IPS-15b (cell line): ENCODE measurements at regions not wholly inside any gene's neighbourhood (a gene's known extent, or its start where the extent isn't known, plus 50 kb on each side); places are given as distances from the start of the nearest gene placed in this dataset.

Experiments used
- H3K27me3 ChIP-seq: one replicate; pipeline ENCODE4 v1.6.1; 2013; ENCODE audit warnings: low read length; ENCODE audit not compliant: control insufficient read depth, insufficient read depth
- H3K36me3 ChIP-seq: one replicate; pipeline ENCODE4 v1.6.1; 2013; ENCODE audit warnings: low read length; ENCODE audit not compliant: control insufficient read depth, insufficient read depth
- H3K4me1 ChIP-seq: one replicate; pipeline ENCODE4 v1.6.1; 2013; ENCODE audit warnings: mild to moderate bottlenecking, low read length; ENCODE audit not compliant: control insufficient read depth, insufficient read depth
- H3K4me3 ChIP-seq: one replicate; pipeline ENCODE4 v1.5.1; 2013; ENCODE audit warnings: low read depth, low read length
- H3K9ac ChIP-seq: one replicate; pipeline ENCODE4 v1.6.1; 2013; ENCODE audit warnings: low read depth, mild to moderate bottlenecking, low read length
- H3K9me3 ChIP-seq: one replicate; pipeline ENCODE4 v1.6.1; 2013; ENCODE audit warnings: mild to moderate bottlenecking, low read length; ENCODE audit not compliant: control insufficient read depth, insufficient read depth

DNA sequence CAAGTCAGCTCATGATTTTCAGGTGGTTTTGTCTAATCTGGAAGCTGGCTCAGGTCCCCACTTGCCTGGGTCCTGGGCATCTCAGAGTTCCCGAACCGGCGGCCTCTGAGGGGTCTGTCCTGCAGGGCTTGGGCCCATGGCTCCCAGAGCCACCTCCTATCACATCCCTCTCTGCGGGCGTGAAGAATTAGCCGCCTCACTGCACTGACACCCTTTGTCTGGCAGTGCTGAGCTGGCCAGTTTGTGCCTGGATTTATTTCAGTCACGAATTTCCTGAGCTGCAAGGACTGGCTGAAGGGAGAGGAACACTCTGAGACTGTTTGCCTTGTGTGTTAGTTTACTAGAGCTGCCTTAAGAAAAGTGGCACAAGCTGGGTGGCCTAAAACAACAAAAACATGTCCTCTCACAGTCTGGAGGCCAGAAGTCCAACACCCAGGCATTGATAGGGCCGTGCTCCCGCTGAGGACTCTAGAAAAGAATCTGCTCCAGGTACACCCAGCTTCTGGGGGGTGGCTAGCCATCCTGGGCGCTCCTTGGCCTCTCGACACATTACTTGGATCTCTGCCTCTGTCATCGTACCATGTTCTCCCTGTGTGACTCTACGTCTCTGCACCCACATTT, 217.5 kb upstream of the DYNLRB2 start:
- H3K36me3 ChIP-seq = no peaks in the 10 kb centered on the region
- H3K27me3 ChIP-seq = no peaks in the 10 kb centered on the region
- H3K4me1 ChIP-seq = no peaks in the 10 kb centered on the region
- no peak overlapping the region for H3K9ac ChIP-seq
- no peak overlapping the region for H3K4me3 ChIP-seq
- H3K9me3 ChIP-seq = no peaks in the 10 kb centered on the region

GRCh38 chr16:80319181-80319580, 221.6 kb upstream of the DYNLRB2 start:
- no peak overlapping the region for H3K9ac ChIP-seq
- H3K27me3 ChIP-seq = no peaks in the 10 kb centered on the region
- H3K36me3 ChIP-seq = no peaks in the 10 kb centered on the region
- no peaks in the 10 kb centered on the region for H3K9me3 ChIP-seq
- no peak overlapping the region for H3K4me3 ChIP-seq
- no peaks in the 10 kb centered on the region for H3K4me1 ChIP-seq

DNA sequence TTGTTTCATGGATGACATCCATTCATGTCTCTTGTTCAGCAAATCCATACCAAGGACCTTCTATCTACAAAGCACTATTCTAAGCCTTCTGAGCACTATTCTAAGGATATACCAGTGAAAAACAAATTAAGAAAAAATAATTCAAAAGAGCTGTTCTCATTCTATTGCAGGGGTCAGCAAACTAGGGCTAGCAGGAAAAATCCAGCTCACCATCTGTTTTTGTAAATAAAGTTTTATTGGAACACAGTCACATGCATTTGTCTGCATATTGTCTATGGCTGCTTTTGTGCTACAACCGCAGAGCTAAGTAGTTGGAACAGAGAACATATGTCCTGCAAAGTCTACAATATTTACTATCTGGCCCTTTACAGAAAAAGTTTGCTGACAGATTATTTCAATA, 222.7 kb upstream of the DYNLRB2 start:
- Histone ChIP-seq H3K9me3 (no peaks in the 10 kb centered on the region), H3K9ac (no peak overlapping the region), H3K36me3 (no peaks in the 10 kb centered on the region)

DNA sequence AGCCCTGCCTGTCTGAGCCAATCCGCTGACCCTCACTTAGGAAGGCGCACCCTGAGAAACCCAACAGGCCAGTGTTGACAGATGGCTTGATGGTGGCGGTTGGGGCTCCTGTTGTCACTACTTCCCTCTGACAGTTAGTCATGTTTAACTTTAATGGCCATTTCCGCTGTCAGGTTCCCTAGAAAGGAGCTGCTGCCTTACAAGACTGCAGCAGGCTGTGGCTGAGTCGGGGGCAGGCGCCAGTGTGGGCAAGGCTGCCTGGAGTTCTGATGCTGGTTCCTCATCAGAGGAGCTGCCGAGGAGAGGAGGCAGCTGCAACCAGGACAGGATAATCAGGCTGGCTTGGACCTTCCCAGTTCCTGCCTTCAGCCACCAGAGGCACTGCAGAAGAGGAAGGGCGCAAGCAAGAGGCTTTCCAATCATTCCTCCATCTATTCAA, 223.2 kb upstream of the DYNLRB2 start:
- Histone ChIP-seq H3K4me3 (no peak overlapping the region), H3K9ac (no peak overlapping the region), H3K9me3 (no peaks in the 10 kb centered on the region), H3K27me3 (no peaks in the 10 kb centered on the region), H3K36me3 (no peaks in the 10 kb centered on the region), H3K4me1 (no peaks in the 10 kb centered on the region)

More for the DNA sequence above, 222.7 kb upstream of the DYNLRB2 start:
- H3K4me3 ChIP-seq = no peak overlapping the region
- H3K4me1 ChIP-seq = no peaks in the 10 kb centered on the region
- no peaks in the 10 kb centered on the region for H3K27me3 ChIP-seq

DNA sequence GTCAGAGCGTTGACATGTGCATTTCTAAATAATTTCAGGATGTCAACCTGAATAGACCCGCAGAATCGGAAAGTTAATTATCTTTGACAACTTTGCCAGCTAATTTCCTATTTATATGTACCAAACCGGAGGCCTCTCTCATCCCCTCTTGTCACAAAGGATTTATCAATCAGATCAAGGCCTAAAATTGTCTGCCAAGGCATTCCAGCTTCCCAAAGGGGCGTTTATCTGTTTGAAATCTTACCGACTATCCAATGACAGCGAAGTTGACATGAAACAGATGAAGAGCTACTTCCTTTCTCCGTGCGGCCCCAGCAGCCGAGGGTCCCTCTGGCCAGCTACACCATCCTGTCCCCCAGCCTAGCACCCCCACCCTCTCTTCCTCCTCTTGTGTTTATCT, 223.7 kb upstream of the DYNLRB2 start:
- no peaks in the 10 kb centered on the region for H3K27me3 ChIP-seq
- H3K9ac ChIP-seq = no peak overlapping the region
- H3K4me3 ChIP-seq = no peak overlapping the region
- H3K9me3 ChIP-seq = no peaks in the 10 kb centered on the region
- H3K4me1 ChIP-seq = no peaks in the 10 kb centered on the region
- no peaks in the 10 kb centered on the region for H3K36me3 ChIP-seq

GRCh38 chr16:80314042-80314441, 226.8 kb upstream of the DYNLRB2 start:
- Histone ChIP-seq H3K4me3 (no peak overlapping the region), H3K9ac (no peak overlapping the region), H3K4me1 (no peaks in the 10 kb centered on the region), H3K27me3 (no peaks in the 10 kb centered on the region), H3K9me3 (no peaks in the 10 kb centered on the region), H3K36me3 (peaks cover 2% of the 10 kb centered on the region)

GRCh38 chr16:80309178-80309577, 231.6 kb upstream of the DYNLRB2 start:
- Histone ChIP-seq H3K4me1 (peaks cover 8% of the 10 kb centered on the region), H3K9me3 (no peaks in the 10 kb centered on the region), H3K27me3 (no peaks in the 10 kb centered on the region), H3K4me3 (no peak overlapping the region), H3K9ac (no peak overlapping the region), H3K36me3 (peaks cover 2% of the 10 kb centered on the region)

DNA sequence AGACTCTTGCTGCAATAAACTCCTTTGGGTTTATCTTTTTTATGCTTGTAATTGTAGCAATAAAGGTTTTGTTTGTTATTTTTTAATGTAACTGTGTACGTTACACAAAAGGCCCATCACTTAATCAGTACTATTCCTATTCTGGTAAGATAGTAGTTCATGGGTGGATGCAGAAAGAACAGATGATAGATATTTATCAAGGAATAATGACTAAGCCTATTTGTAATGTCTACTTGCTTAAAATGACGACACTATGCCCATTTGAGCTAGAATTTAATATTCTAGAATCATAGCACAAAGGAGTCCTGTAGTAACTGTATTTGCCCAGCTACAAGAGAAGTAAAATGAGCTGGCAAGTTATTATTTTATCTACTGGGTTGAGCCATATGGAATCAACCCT, 235.4 kb upstream of the DYNLRB2 start:
- Histone ChIP-seq H3K9me3 (no peaks in the 10 kb centered on the region), H3K4me1 (peaks cover 8% of the 10 kb centered on the region), H3K9ac (no peak overlapping the region), H3K4me3 (no peak overlapping the region), H3K27me3 (no peaks in the 10 kb centered on the region), H3K36me3 (no peaks in the 10 kb centered on the region)

GRCh38 chr16:80303691-80304090, 237.1 kb upstream of the DYNLRB2 start:
- no peak overlapping the region for H3K4me3 ChIP-seq

DNA sequence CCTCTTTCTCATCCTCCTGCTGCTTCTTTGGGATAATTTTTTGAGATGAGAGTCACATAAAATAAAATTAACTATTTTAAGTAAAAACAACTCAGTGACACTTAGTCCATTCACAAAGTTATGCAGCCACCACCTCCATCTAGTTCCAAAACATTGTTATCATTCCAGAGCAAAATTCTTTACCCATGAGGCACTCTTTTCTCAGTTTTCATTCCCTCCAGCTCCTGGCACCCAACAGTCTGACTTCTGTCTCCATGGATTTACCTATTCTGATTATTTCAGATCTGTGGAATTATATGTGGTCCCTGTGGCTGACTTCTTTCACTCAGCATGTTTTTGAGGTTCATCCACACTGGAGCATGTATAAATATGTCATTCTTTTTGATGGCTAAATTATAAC, 239.9 kb upstream of the DYNLRB2 start:
- Histone ChIP-seq H3K9ac (no peak overlapping the region), H3K4me1 (no peaks in the 10 kb centered on the region), H3K27me3 (no peaks in the 10 kb centered on the region), H3K36me3 (no peaks in the 10 kb centered on the region), H3K4me3 (no peak overlapping the region), H3K9me3 (no peaks in the 10 kb centered on the region)

More at GRCh38 chr16:80303691-80304090, 237.1 kb upstream of the DYNLRB2 start:
- Histone ChIP-seq H3K9ac (no peak overlapping the region), H3K27me3 (no peaks in the 10 kb centered on the region), H3K4me1 (peaks cover 8% of the 10 kb centered on the region), H3K9me3 (no peaks in the 10 kb centered on the region), H3K36me3 (no peaks in the 10 kb centered on the region)

- no peak overlapping the region for H3K9ac ChIP-seq
These were observed 240.3 kb upstream of the DYNLRB2 start for GRCh38 chr16:80300456-80300855.

GRCh38 chr16:80299416-80299815, 241.4 kb upstream of the DYNLRB2 start:
- Histone ChIP-seq H3K27me3 (no peaks in the 10 kb centered on the region), H3K4me1 (no peaks in the 10 kb centered on the region), H3K9ac (no peak overlapping the region), H3K36me3 (no peaks in the 10 kb centered on the region), H3K4me3 (no peak overlapping the region), H3K9me3 (no peaks in the 10 kb centered on the region)

More at GRCh38 chr16:80300456-80300855, 240.3 kb upstream of the DYNLRB2 start:
- Histone ChIP-seq H3K9me3 (no peaks in the 10 kb centered on the region), H3K36me3 (no peaks in the 10 kb centered on the region), H3K4me3 (no peak overlapping the region), H3K4me1 (no peaks in the 10 kb centered on the region), H3K27me3 (no peaks in the 10 kb centered on the region)
